ENCODE measurements at regions not wholly inside any gene's neighbourhood (a gene's known extent, or its start where the extent isn't known, plus 50 kb on each side); places are given as distances from the start of the nearest gene placed in this dataset.
"Not testable (repeated sequence)": the region's sequence is repeated elsewhere in the genome, so short reads cannot be mapped to it uniquely, and the experiment has no call there.

DNA sequence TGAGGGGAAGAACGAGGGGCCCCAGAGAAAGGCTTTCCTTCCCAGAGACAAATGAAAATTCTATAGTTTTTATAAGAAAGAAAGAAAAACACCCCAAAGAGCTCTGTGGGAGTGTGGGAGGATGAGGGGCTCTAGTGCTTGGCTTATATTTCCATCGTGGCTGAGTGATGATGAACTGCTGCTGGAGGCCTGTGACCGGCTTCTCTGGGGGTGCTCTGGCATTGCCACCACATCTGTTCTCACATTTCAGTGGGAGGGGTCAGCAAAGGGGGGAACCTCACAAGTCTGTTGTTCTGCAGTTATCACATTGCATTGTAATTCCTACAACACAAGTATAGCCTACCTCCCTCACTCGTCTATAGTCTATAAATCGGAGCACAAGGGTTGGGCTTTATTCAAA, 67.6 kb upstream of the BACH2 start:
- Histone ChIP-seq H3K9ac (ENCODE audit: low read length) (no peak overlapping the region), H3K4me2 (ENCODE audit: low read length) (no peak overlapping the region), H3K27ac (ENCODE audit: low read depth, low read length) (no peak overlapping the region), H3K9me3 (ENCODE audit: insufficient read depth, low read depth, low read length) (no peaks in the 10 kb centered on the region), H3K27me3 (ENCODE audit: insufficient read depth, low read length) (peaks cover 4% of the 10 kb centered on the region), H3K36me3 (ENCODE audit: insufficient read depth, low read length) (no peaks in the 10 kb centered on the region), H4K20me1 (ENCODE audit: insufficient read depth, low read length) (no peaks in the 10 kb centered on the region), H2AFZ (ENCODE audit: low read depth, low read length) (no peak overlapping the region), H3K4me3 (ENCODE audit: insufficient read depth, low read depth, low read length) (no peak overlapping the region), H3K4me1 (ENCODE audit: insufficient read depth, low read length) (peaks cover 9% of the 10 kb centered on the region), H3K79me2 (ENCODE audit: insufficient read depth, low read length) (no peaks in the 10 kb centered on the region)
- Mint-ChIP-seq H3K36me3 (ENCODE audit: low read depth, unreplicated experiment) (no peaks in the 10 kb centered on the region), H3K4me1 (ENCODE audit: low read depth, unreplicated experiment) (peaks cover 6% of the 10 kb centered on the region), H3K27ac (ENCODE audit: unreplicated experiment) (peak overlapping the region; percentile 63), H3K27me3 (ENCODE audit: low read depth, unreplicated experiment) (no peaks in the 10 kb centered on the region), H3K9me3 (ENCODE audit: unreplicated experiment) (no peaks in the 10 kb centered on the region), H3K4me3 (ENCODE audit: unreplicated experiment) (no peak overlapping the region)
- DNase-seq (ENCODE audit: low read depth), result no peak
- no peak for FAIRE-seq
- TF ChIP-seq, protein P1, sequence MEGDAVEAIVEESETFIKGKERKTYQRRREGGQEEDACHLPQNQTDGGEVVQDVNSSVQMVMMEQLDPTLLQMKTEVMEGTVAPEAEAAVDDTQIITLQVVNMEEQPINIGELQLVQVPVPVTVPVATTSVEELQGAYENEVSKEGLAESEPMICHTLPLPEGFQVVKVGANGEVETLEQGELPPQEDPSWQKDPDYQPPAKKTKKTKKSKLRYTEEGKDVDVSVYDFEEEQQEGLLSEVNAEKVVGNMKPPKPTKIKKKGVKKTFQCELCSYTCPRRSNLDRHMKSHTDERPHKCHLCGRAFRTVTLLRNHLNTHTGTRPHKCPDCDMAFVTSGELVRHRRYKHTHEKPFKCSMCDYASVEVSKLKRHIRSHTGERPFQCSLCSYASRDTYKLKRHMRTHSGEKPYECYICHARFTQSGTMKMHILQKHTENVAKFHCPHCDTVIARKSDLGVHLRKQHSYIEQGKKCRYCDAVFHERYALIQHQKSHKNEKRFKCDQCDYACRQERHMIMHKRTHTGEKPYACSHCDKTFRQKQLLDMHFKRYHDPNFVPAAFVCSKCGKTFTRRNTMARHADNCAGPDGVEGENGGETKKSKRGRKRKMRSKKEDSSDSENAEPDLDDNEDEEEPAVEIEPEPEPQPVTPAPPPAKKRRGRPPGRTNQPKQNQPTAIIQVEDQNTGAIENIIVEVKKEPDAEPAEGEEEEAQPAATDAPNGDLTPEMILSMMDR (IDR thresholded peaks at IDR 0.05; ENCODE audit: insufficient read depth, low read depth, low read length), result no peak
- no peak for TF ChIP-seq EZH2 (IDR thresholded peaks at IDR 0.05; ENCODE audit: insufficient read depth, low read length)

DNA sequence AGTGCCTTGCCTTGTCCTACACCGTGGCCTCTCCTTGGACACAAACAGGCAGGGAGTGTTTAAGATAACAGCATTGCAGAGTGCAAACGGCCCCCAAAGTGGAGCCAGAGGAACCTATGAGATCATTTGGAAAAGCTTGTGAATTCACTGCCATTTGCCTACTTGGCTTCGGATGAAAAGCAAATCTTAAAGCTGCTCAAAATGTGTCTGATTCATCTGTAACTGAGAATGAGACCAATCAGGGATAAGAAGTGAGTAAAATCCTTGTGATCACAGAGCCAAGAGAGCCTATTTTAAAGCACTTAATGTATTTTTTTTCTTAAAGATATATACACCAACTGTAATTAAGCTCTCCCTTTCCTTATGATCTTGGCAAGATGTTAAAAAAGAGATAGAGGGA, 65.7 kb upstream of the BACH2 start:
- DNase-seq (ENCODE audit: low read depth) (peak; percentile 82), FAIRE-seq (no peak)
- H3K9me3 ChIP-seq (ENCODE audit: insufficient read depth, low read depth, low read length), result no peaks in the 10 kb centered on the region
- no peak overlapping the region for H3K4me3 ChIP-seq (ENCODE audit: insufficient read depth, low read depth, low read length)
- no peak overlapping the region for H3K27ac ChIP-seq (ENCODE audit: low read depth, low read length)
- Mint-ChIP-seq H3K9me3 (ENCODE audit: unreplicated experiment) (no peaks in the 10 kb centered on the region), H3K27ac (ENCODE audit: unreplicated experiment) (no peak overlapping the region), H3K27me3 (ENCODE audit: low read depth, unreplicated experiment) (no peaks in the 10 kb centered on the region), H3K4me3 (ENCODE audit: unreplicated experiment) (no peak overlapping the region), H3K36me3 (ENCODE audit: low read depth, unreplicated experiment) (no peaks in the 10 kb centered on the region), H3K4me1 (ENCODE audit: low read depth, unreplicated experiment) (peaks cover 4% of the 10 kb centered on the region)
- no peak overlapping the region for H2AFZ ChIP-seq (ENCODE audit: low read depth, low read length)
- H3K79me2 ChIP-seq (ENCODE audit: insufficient read depth, low read length), result no peaks in the 10 kb centered on the region
- H3K27me3 ChIP-seq (ENCODE audit: insufficient read depth, low read length), result peaks cover 4% of the 10 kb centered on the region
- no peaks in the 10 kb centered on the region for H4K20me1 ChIP-seq (ENCODE audit: insufficient read depth, low read length)
- H3K4me2 ChIP-seq (ENCODE audit: low read length), result no peak overlapping the region
- TF ChIP-seq EZH2 (IDR thresholded peaks at IDR 0.05; ENCODE audit: insufficient read depth, low read length), result no peak
- TF ChIP-seq, protein P1 (IDR thresholded peaks at IDR 0.05; ENCODE audit: insufficient read depth, low read depth, low read length), result no peak
- H3K4me1 ChIP-seq (ENCODE audit: insufficient read depth, low read length), result peaks cover 4% of the 10 kb centered on the region
- no peaks in the 10 kb centered on the region for H3K36me3 ChIP-seq (ENCODE audit: insufficient read depth, low read length)
- no peak overlapping the region for H3K9ac ChIP-seq (ENCODE audit: low read length)

DNA sequence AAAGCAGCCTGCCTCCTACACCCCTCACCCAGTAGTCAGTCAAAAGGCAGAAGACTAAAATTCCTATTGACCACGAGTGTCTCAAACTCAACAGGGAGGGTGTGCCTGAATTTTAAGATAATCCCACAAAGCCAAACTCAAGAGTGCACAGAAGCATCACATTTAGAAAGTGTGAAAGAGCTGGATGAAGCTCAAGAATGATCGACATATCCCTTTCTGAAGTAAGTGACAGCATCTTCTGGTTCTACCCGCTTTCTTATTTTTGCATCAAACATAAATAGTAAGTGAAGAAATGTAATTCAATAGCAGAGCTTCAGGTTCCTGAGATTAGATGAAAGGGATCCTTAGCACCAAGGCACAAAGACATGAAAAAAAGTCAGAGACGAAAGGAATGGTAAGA, 64.5 kb upstream of the BACH2 start:
- no peak overlapping the region for H3K4me3 Mint-ChIP-seq (ENCODE audit: unreplicated experiment)
- H3K4me1 Mint-ChIP-seq (ENCODE audit: low read depth, unreplicated experiment), result peaks cover 8% of the 10 kb centered on the region
- H3K9me3 Mint-ChIP-seq (ENCODE audit: unreplicated experiment), result no peaks in the 10 kb centered on the region
- FAIRE-seq (no peak), DNase-seq (ENCODE audit: low read depth) (no peak)
- no peak overlapping the region for H3K9ac ChIP-seq (ENCODE audit: low read length)
- peaks cover 4% of the 10 kb centered on the region for H3K27me3 ChIP-seq (ENCODE audit: insufficient read depth, low read length)
- H3K27me3 Mint-ChIP-seq (ENCODE audit: low read depth, unreplicated experiment), result no peaks in the 10 kb centered on the region
- no peaks in the 10 kb centered on the region for H3K79me2 ChIP-seq (ENCODE audit: insufficient read depth, low read length)
- H2AFZ ChIP-seq (ENCODE audit: low read depth, low read length), result no peak overlapping the region
- H3K36me3 ChIP-seq (ENCODE audit: insufficient read depth, low read length), result no peaks in the 10 kb centered on the region
- no peaks in the 10 kb centered on the region for H3K36me3 Mint-ChIP-seq (ENCODE audit: low read depth, unreplicated experiment)
- H3K27ac Mint-ChIP-seq (ENCODE audit: unreplicated experiment), result no peak overlapping the region
- no peak for TF ChIP-seq EZH2 (IDR thresholded peaks at IDR 0.05; ENCODE audit: insufficient read depth, low read length)
- TF ChIP-seq, protein P1 (IDR thresholded peaks at IDR 0.05; ENCODE audit: insufficient read depth, low read depth, low read length), result no peak
- H4K20me1 ChIP-seq (ENCODE audit: insufficient read depth, low read length), result no peaks in the 10 kb centered on the region
- H3K4me3 ChIP-seq (ENCODE audit: insufficient read depth, low read depth, low read length), result no peak overlapping the region
- peaks cover 4% of the 10 kb centered on the region for H3K4me1 ChIP-seq (ENCODE audit: insufficient read depth, low read length)
- no peak overlapping the region for H3K27ac ChIP-seq (ENCODE audit: low read depth, low read length)
- H3K9me3 ChIP-seq (ENCODE audit: insufficient read depth, low read depth, low read length), result no peaks in the 10 kb centered on the region
- no peak overlapping the region for H3K4me2 ChIP-seq (ENCODE audit: low read length)

DNA sequence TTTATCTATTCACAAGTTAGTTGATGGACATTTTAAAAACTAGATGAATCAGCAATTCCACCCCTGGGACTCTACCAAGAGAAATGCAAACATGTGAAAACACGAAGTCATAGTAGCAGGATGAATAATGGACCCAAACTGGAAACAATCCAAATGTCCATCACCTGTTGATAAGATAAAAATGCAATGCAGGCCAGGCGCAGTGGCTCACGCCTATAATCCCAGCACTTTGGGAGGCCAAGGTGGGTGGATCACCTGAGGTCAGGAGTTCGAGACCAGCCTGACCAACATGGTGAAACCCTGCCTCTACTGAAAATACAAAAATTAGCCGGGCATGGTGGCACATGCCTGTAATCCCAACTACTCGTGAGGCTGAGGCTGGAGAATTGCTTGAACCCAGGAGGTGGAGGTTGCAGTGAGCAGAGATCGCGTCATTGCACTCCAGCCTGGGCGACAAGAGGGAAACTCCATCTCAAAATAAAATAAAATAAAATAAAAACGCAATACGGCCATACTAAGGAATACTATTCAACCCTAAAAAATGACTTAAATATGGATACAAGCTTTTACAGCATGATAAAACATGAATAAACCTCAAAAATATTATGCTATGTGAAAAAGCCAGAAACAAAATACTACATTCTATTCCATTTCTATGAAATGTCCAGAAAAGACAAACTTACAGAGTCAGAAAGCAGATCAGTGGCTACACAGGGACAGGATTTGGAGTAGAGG, 61.6 kb upstream of the BACH2 start:
- not testable (repeated sequence) for H3K36me3 Mint-ChIP-seq (ENCODE audit: low read depth, unreplicated experiment); H4K20me1 ChIP-seq (ENCODE audit: insufficient read depth, low read length); H3K27me3 Mint-ChIP-seq (ENCODE audit: low read depth, unreplicated experiment); H3K27me3 ChIP-seq (ENCODE audit: insufficient read depth, low read length); H3K9me3 Mint-ChIP-seq (ENCODE audit: unreplicated experiment); H3K9me3 ChIP-seq (ENCODE audit: insufficient read depth, low read depth, low read length); H3K36me3 ChIP-seq (ENCODE audit: insufficient read depth, low read length); H3K4me1 Mint-ChIP-seq (ENCODE audit: low read depth, unreplicated experiment); H3K9ac ChIP-seq (ENCODE audit: low read length); H3K27ac Mint-ChIP-seq (ENCODE audit: unreplicated experiment); DNase-seq (ENCODE audit: low read depth); H3K4me3 ChIP-seq (ENCODE audit: insufficient read depth, low read depth, low read length); H3K27ac ChIP-seq (ENCODE audit: low read depth, low read length); FAIRE-seq; H2AFZ ChIP-seq (ENCODE audit: low read depth, low read length); H3K79me2 ChIP-seq (ENCODE audit: insufficient read depth, low read length); H3K4me1 ChIP-seq (ENCODE audit: insufficient read depth, low read length); H3K4me2 ChIP-seq (ENCODE audit: low read length); H3K4me3 Mint-ChIP-seq (ENCODE audit: unreplicated experiment)
